ENCODE measurements at regions not wholly inside any gene's neighbourhood (a gene's known extent, or its start where the extent isn't known, plus 50 kb on each side); places are given as distances from the start of the nearest gene placed in this dataset.

DNA sequence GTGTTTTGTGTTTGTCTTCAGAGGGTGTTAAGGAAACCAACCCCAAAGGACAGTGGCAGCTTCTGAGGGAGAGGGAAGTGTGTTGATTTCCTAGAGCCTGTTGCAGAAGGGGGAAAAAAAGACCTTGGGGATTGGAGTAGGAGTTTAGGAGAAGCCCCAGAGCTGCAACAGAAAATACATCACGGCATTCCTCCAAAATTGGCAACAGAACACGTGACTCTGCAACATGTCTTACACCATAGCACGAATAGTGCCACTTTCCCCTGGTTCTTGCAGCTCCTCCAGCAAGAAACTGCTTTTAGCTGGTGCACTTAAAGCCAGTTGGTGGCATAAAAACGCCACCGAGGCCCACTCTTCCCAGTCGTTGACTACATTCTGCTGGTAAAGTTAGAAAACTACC, 473.0 kb downstream of the CD83 start:
- no peak overlapping the region for H3K9ac ChIP-seq
- H4K20me1 ChIP-seq (ENCODE audit: insufficient read depth), result no peaks in the 10 kb centered on the region
- ChIA-PET CTCF (no interaction called here), POLR2A (no interaction called here)
- no peaks in the 10 kb centered on the region for H3K36me3 ChIP-seq (replicated peaks in 1 of 2; ENCODE audit: control insufficient read depth in 1 of 2, insufficient read depth in 2 of 2, low read length in 1 of 2)
- H3K27me3 ChIP-seq (ENCODE audit: insufficient read depth), result no peaks in the 10 kb centered on the region
- H2AFZ ChIP-seq (ENCODE audit: low read depth), result no peak overlapping the region
- H3K9me2 ChIP-seq, result no peaks in the 10 kb centered on the region
- H3K27ac ChIP-seq (ENCODE audit: low read depth in 2 of 2, low read length in 1 of 2), result no peak overlapping the region
- H3K9me3 ChIP-seq, result no peaks in the 10 kb centered on the region
- H3F3A ChIP-seq (replicated peaks; ENCODE audit: insufficient read depth), result no peaks in the 10 kb centered on the region
- TF ChIP-seq REST (IDR thresholded peaks at IDR 0.05; ENCODE audit: low read depth, low read length) (no peak), RFX5 (IDR thresholded peaks at IDR 0.05; ENCODE audit: low read length) (no peak), TCF12 (IDR thresholded peaks at IDR 0.05) (no peak), ELF1 (IDR thresholded peaks at IDR 0.05) (no peak), JUND (IDR thresholded peaks at IDR 0.05) (no peak), FOXJ3 (CRISPR knock-in tag; IDR thresholded peaks at IDR 0.05) (no peak)
- TF ChIP-seq, protein P1, sequence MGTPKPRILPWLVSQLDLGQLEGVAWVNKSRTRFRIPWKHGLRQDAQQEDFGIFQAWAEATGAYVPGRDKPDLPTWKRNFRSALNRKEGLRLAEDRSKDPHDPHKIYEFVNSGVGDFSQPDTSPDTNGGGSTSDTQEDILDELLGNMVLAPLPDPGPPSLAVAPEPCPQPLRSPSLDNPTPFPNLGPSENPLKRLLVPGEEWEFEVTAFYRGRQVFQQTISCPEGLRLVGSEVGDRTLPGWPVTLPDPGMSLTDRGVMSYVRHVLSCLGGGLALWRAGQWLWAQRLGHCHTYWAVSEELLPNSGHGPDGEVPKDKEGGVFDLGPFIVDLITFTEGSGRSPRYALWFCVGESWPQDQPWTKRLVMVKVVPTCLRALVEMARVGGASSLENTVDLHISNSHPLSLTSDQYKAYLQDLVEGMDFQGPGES (IDR thresholded peaks at IDR 0.05; ENCODE audit: low read depth, low read length), result no peak
- no peak for DNase-seq
- no peak overlapping the region for H3K4me3 ChIP-seq (ENCODE audit: low read depth in 2 of 2, low read length in 1 of 2)
- no peaks in the 10 kb centered on the region for H3K79me2 ChIP-seq (ENCODE audit: insufficient read depth)
- H3K4me1 ChIP-seq (ENCODE audit: control insufficient read depth in 1 of 2, insufficient read depth in 2 of 2, low read depth in 1 of 2, low read length in 1 of 2), result no peaks in the 10 kb centered on the region; a peak in 1 of 4 replicates
- 8% methylated on average over 6 of the region's 6 CpGs for WGBS (ENCODE audit: low lambda C conversion rate)
- no peak overlapping the region for H3K4me2 ChIP-seq

DNA sequence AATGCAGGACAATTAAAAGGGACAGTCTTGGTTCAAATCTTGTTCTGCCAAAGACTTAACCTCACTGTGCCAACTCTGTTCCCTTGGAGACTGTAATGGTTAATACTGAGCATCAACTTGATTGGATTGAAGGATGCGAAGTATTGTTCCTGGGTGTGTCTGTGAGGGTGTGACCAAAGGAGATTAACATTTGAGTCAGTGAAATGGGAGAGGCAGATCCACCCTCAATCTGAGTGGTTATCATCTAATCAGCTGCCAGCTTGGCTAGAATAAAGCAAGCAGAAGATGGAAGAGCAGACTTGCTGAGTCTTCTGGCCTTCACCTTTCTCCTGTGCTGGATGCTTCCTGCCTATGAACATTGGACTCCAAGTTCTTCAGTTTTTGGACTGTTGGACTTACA, 474.4 kb downstream of the CD83 start:
- TF ChIP-seq, protein P2, sequence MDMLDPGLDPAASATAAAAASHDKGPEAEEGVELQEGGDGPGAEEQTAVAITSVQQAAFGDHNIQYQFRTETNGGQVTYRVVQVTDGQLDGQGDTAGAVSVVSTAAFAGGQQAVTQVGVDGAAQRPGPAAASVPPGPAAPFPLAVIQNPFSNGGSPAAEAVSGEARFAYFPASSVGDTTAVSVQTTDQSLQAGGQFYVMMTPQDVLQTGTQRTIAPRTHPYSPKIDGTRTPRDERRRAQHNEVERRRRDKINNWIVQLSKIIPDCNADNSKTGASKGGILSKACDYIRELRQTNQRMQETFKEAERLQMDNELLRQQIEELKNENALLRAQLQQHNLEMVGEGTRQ (IDR thresholded peaks at IDR 0.05; ENCODE audit: borderline replicate concordance, low read depth, low read length), result no peak
- TF ChIP-seq MAX (IDR thresholded peaks at IDR 0.05; ENCODE audit: low read depth) (no peak), MEF2A (IDR thresholded peaks at IDR 0.05; ENCODE audit: borderline replicate concordance, low read depth) (no peak), RAD21 (IDR thresholded peaks at IDR 0.05; ENCODE audit: low read length) (no peak)
- H3K4me3 ChIP-seq (ENCODE audit: low read depth in 2 of 2, low read length in 1 of 2), result no peak overlapping the region
- H3K36me3 ChIP-seq (replicated peaks in 1 of 2; ENCODE audit: control insufficient read depth in 1 of 2, insufficient read depth in 2 of 2, low read length in 1 of 2), result no peaks in the 10 kb centered on the region
- ChIA-PET POLR2A (no interaction called here), CTCF (no interaction called here)
- H3K9me2 ChIP-seq, result no peaks in the 10 kb centered on the region
- no peak overlapping the region for H3K27ac ChIP-seq (ENCODE audit: low read depth in 2 of 2, low read length in 1 of 2)
- H3K4me1 ChIP-seq (ENCODE audit: control insufficient read depth in 1 of 2, insufficient read depth in 2 of 2, low read depth in 1 of 2, low read length in 1 of 2), result no peaks in the 10 kb centered on the region; a peak in 1 of 4 replicates
- no peaks in the 10 kb centered on the region for H3F3A ChIP-seq (replicated peaks; ENCODE audit: insufficient read depth)
- no peaks in the 10 kb centered on the region for H3K9me3 ChIP-seq
- no peaks in the 10 kb centered on the region for H4K20me1 ChIP-seq (ENCODE audit: insufficient read depth)
- no peak for DNase-seq
- H3K4me2 ChIP-seq, result no peak overlapping the region
- no peak overlapping the region for H3K9ac ChIP-seq
- no peaks in the 10 kb centered on the region for H3K79me2 ChIP-seq (ENCODE audit: insufficient read depth)
- 64% methylated on average over 1 of the region's 1 CpG for WGBS (ENCODE audit: low lambda C conversion rate)
- H3K27me3 ChIP-seq (ENCODE audit: insufficient read depth), result no peaks in the 10 kb centered on the region
- no peak overlapping the region for H2AFZ ChIP-seq (ENCODE audit: low read depth)

Data from SK-N-SH (cell line).